Psoas muscle (tissue), 7 donors: ENCODE measurements at regions not wholly inside any gene's neighbourhood (a gene's known extent, or its start where the extent isn't known, plus 50 kb on each side); places are given as distances from the start of the nearest gene placed in this dataset.

Source experiments
- ATAC-seq, 4 donors: fragments of 200-7000 bp; cut with Tn5 transposase; one replicate each; pipeline ENCODE4 v1.9.1; 2020; ENCODE audit warnings: moderate library complexity in 3 of 4, mild to moderate bottlenecking in 2 of 4
- DNase-seq, 2 donors: peaks; one replicate each; pipeline ENCODE4 v3.0.0-alpha.2; 2020
- H3K27ac ChIP-seq: fragments of 200-600 bp; one replicate; pipeline ENCODE4 v1.8.0; 2022
- H3K27me3 ChIP-seq, 3 donors: fragments of 200-600 bp in 1 of 3; one replicate each; pipeline versions ENCODE4 v1.6.1 to v1.8.0; 2013 to 2022; ENCODE audit warnings: low read length in 2 of 3, mild to moderate bottlenecking in 2 of 3, moderate library complexity in 1 of 3; ENCODE audit not compliant: insufficient read depth in 3 of 3
- H3K36me3 ChIP-seq, 2 donors: fragments of 200-600 bp in 1 of 2; one replicate each; pipeline versions ENCODE4 v1.6.1 to v1.8.0; 2013 to 2022; ENCODE audit warnings: low read depth in 1 of 2, mild to moderate bottlenecking in 1 of 2, moderate library complexity in 1 of 2; ENCODE audit not compliant: insufficient read depth in 1 of 2
- H3K4me1 ChIP-seq: fragments of 200-600 bp; one replicate; pipeline ENCODE4 v1.8.0; 2022
- H3K4me3 ChIP-seq: fragments of 200-600 bp; one replicate; pipeline ENCODE4 v1.8.0; 2022; ENCODE audit warnings: mild to moderate bottlenecking
- H3K9me3 ChIP-seq: fragments of 200-600 bp; one replicate; pipeline ENCODE4 v1.8.0; 2022
- CTCF ChIP-seq: fragments of 200-600 bp; IDR thresholded peaks from one replicate; pipeline ENCODE4 v1.8.0; 2022; ENCODE audit warnings: antibody characterized with exemption
- WGBS, 3 donors: extraction: QIAGEN DNeasy Blood & Tissue Kit; methylation state at CpG; one replicate each; pipeline versions ENCODE4 v1.1.6 to v1.1.7; 2013; 5-methylcytosine and 5-hydroxymethylcytosine counted together
- intact Hi-C, 2 donors: fragments of 100-400 bp; cut with DNase I; formaldehyde crosslinking; loops; one replicate each; pipeline versions ENCODE4 v1.11.0 to v1.14.2; 2022
- donor health status: healthy with polysubstance abuse.
- donor health status: DM: no; HTN: no; CAD: no; lungs with moderate emphysema.
- donor health status: Bipolar disorder and iron deficiency.
- donor health status: healthy.
- donor health status: DM: yes; HTN: yes; CAD: no.
- donor health status: DM: no; HTN: no; CAD: no.
- donor health status: DM: yes; HTN: yes; CAD: no.

- no peak for ATAC-seq
- WGBS, 3 donors, result 82 to 92% (median 92%) methylated on average over 3 of the region's 3 CpGs
- no peaks in the 10 kb centered on the region for H3K36me3 ChIP-seq
- no peak overlapping the region for H3K4me3 ChIP-seq
- intact Hi-C loops, result no loop called here
- no peaks in the 10 kb centered on the region for H3K9me3 ChIP-seq
- no peaks in the 10 kb centered on the region for H3K4me1 ChIP-seq
- DNase-seq, result no peak
- TF ChIP-seq CTCF, result no peak
- H3K27me3 ChIP-seq, result no peaks in the 10 kb centered on the region
- no peak overlapping the region for H3K27ac ChIP-seq
Measured at GRCh38 chr6:81847866-81848265, 95.4 kb upstream of the TENT5A start.

GRCh38 chr6:81844686-81845085, 92.2 kb upstream of the TENT5A start:
- H3K9me3 ChIP-seq, result no peaks in the 10 kb centered on the region
- no peaks in the 10 kb centered on the region for H3K4me1 ChIP-seq
- H3K27ac ChIP-seq, result no peak overlapping the region
- ATAC-seq, result no peak
- no peaks in the 10 kb centered on the region for H3K27me3 ChIP-seq
- DNase-seq, result no peak
- H3K4me3 ChIP-seq, result no peak overlapping the region
- 67 to 90% (median 86%) methylated on average over 2 of the region's 2 CpGs for WGBS, 3 donors
- no peaks in the 10 kb centered on the region for H3K36me3 ChIP-seq
- no peak for TF ChIP-seq CTCF
- intact Hi-C loops, result no loop called here

- ATAC-seq (no peak), DNase-seq (no peak)
- intact Hi-C loops, result no loop called here
- H3K9me3 ChIP-seq, result no peaks in the 10 kb centered on the region
- H3K4me3 ChIP-seq, result no peak overlapping the region
- WGBS, 3 donors, result 19 to 29% (median 24%) methylated on average over 2 of the region's 2 CpGs
- no peaks in the 10 kb centered on the region for H3K27me3 ChIP-seq
- no peak for TF ChIP-seq CTCF
- H3K4me1 ChIP-seq, result no peaks in the 10 kb centered on the region
- H3K27ac ChIP-seq, result no peak overlapping the region
- no peaks in the 10 kb centered on the region for H3K36me3 ChIP-seq
Measured at GRCh38 chr6:81843302-81843701, 90.8 kb upstream of the TENT5A start.

GRCh38 chr6:81842254-81842653, 89.8 kb upstream of the TENT5A start:
- DNase-seq (no peak), ATAC-seq (no peak)
- no peaks in the 10 kb centered on the region for H3K36me3 ChIP-seq
- no peak overlapping the region for H3K4me3 ChIP-seq
- H3K27me3 ChIP-seq, result no peaks in the 10 kb centered on the region
- no peak for TF ChIP-seq CTCF
- no peaks in the 10 kb centered on the region for H3K4me1 ChIP-seq
- H3K27ac ChIP-seq, result no peak overlapping the region
- intact Hi-C loops, result no loop called here
- no peaks in the 10 kb centered on the region for H3K9me3 ChIP-seq

- no peak for TF ChIP-seq CTCF
- Histone ChIP-seq H3K4me1 (no peaks in the 10 kb centered on the region), H3K27me3 (no peaks in the 10 kb centered on the region), H3K36me3 (no peaks in the 10 kb centered on the region), H3K4me3 (no peak overlapping the region), H3K9me3 (no peaks in the 10 kb centered on the region), H3K27ac (no peak overlapping the region)
- ATAC-seq (no peak), DNase-seq (no peak)
- WGBS, 3 donors, result 71 to 86% (median 82%) methylated on average over 1 of the region's 1 CpG
- intact Hi-C loops, result no loop called here
Measured at GRCh38 chr6:81838724-81839426, 86.4 kb upstream of the TENT5A start.
